H1 (cell line): ENCODE measurements at regions not wholly inside any gene's neighbourhood (a gene's known extent, or its start where the extent isn't known, plus 50 kb on each side); places are given as distances from the start of the nearest gene placed in this dataset.

Source experiments
- CTCF ChIA-PET: fragments of 300-600 bp; sonication (Branson Sonifier 250); formaldehyde crosslinking; loops from one replicate; lab custom pipeline; 2021; ENCODE audit not compliant: partially characterized antibody; lab: Charles Lee
- POLR2A ChIA-PET: fragments of 300-600 bp; sonication (Branson Sonifier 250); formaldehyde crosslinking; loops from one replicate; lab custom pipeline; 2021; ENCODE audit warnings: inconsistent platforms; ENCODE audit not compliant: partially characterized antibody; lab: Charles Lee
- DNase-seq, 2 experiments: peaks; one replicate each; pipeline versions ENCODE4 v3.0.0 to v3.0.0-alpha.2; 2010 to 2022; ENCODE audit warnings: low spot score in 2 of 2, low read depth in 1 of 2, mixed read lengths in 1 of 2
- FAIRE-seq: peaks from 2 replicates; lab custom pipeline; 2011; peaks lifted over from hg19 to GRCh38; lab: Jason Lieb, UNC
- H2AFZ ChIP-seq: 2 replicates; pipeline ENCODE4 v1.8.1; 2012; ENCODE audit warnings: low read length, inconsistent platforms
- H2AK5ac ChIP-seq: 2 replicates; pipeline ENCODE4 v1.6.1; 2013; ENCODE audit warnings: low read depth, low read length
- H2BK120ac ChIP-seq: replicated peaks from 2 replicates; pipeline ENCODE3; 2013; ENCODE audit warnings: low read depth, low read length, inconsistent platforms
- H2BK12ac ChIP-seq: 2 replicates; pipeline ENCODE4 v1.6.1; 2013; ENCODE audit warnings: low read depth, low read length
- H2BK15ac ChIP-seq: 2 replicates; pipeline ENCODE4 v1.6.1; 2013; ENCODE audit warnings: low read length
- H2BK20ac ChIP-seq: 2 replicates; pipeline ENCODE4 v1.6.1; 2013; ENCODE audit warnings: low read length
- H2BK5ac ChIP-seq: 2 replicates; pipeline ENCODE4 v1.6.1; 2013; ENCODE audit warnings: low read depth, low read length
- H3K14ac ChIP-seq: 2 replicates; pipeline ENCODE4 v1.6.1; 2013; ENCODE audit warnings: inconsistent platforms; ENCODE audit not compliant: insufficient read length
- H3K18ac ChIP-seq: 2 replicates; pipeline ENCODE4 v1.6.1; 2013; ENCODE audit warnings: low read length; ENCODE audit errors: extremely low read depth
- H3K23ac ChIP-seq: 2 replicates; pipeline ENCODE4 v1.6.1; 2013; ENCODE audit warnings: inconsistent platforms; ENCODE audit not compliant: insufficient read length
- H3K23me2 ChIP-seq: 2 replicates; pipeline ENCODE4 v1.6.1; 2013; ENCODE audit warnings: low read depth, low read length
- H3K27ac ChIP-seq: 2 replicates; pipeline ENCODE4 v1.6.1; 2011; ENCODE audit warnings: low read depth, low read length, inconsistent platforms
- H3K27me3 ChIP-seq, 4 experiments: replicated peaks in 1 of 4; 1 replicate in 1 of 4; 2 replicates in 3 of 4; pipeline versions ENCODE4 v1.6.1 to v1.8.1; 2011 to 2013; ENCODE audit warnings: low read length in 3 of 4, mild to moderate bottlenecking in 3 of 4, inconsistent platforms in 2 of 4, mixed read lengths in 2 of 4, moderate library complexity in 1 of 4; ENCODE audit not compliant: control insufficient read depth in 3 of 4, insufficient read depth in 3 of 4; ENCODE audit errors: extremely low read depth in 1 of 4
- H3K36me3 ChIP-seq, 4 experiments: 2 replicates each; pipeline versions ENCODE4 v1.6.1 to v1.8.1; 2011 to 2013; ENCODE audit warnings: mild to moderate bottlenecking in 4 of 4, low read length in 3 of 4, moderate library complexity in 2 of 4, control low read depth in 1 of 4, inconsistent platforms in 1 of 4; ENCODE audit not compliant: insufficient read depth in 4 of 4, control insufficient read depth in 2 of 4
- H3K4ac ChIP-seq: replicated peaks from 2 replicates; pipeline ENCODE3; 2013; ENCODE audit warnings: low read length, low read depth, mixed read lengths, inconsistent platforms; ENCODE audit not compliant: insufficient read length
- H3K4me1 ChIP-seq, 4 experiments: replicated peaks in 1 of 4; 1 replicate in 1 of 4; 2 replicates in 3 of 4; pipeline versions ENCODE4 v1.6.1 to v1.8.1; 2011 to 2013; ENCODE audit warnings: low read length in 3 of 4, inconsistent platforms in 2 of 4, mixed read lengths in 1 of 4; ENCODE audit not compliant: insufficient read depth in 4 of 4, control insufficient read depth in 3 of 4
- H3K4me2 ChIP-seq, 2 experiments: 2 replicates each; pipeline versions ENCODE4 v1.6.1 to v1.8.1; 2011 to 2013; ENCODE audit warnings: low read depth in 2 of 2, low read length in 2 of 2, control low read depth in 1 of 2, inconsistent platforms in 1 of 2, mild to moderate bottlenecking in 1 of 2; ENCODE audit not compliant: insufficient read depth in 1 of 2
- H3K4me3 ChIP-seq, 4 experiments: fragments of 200-600, 300-600 bp in 1 of 4; sonication (generic), shearing (Covaris generic), sonication (Bioruptor Twin) in 1 of 4; 2 replicates each; pipeline versions ENCODE4 v1.5.1 to v1.8.1; 2011 to 2016; ENCODE audit warnings: low read length in 4 of 4, low read depth in 3 of 4, control low read depth in 2 of 4, inconsistent platforms in 2 of 4, mild to moderate bottlenecking in 2 of 4, mixed read lengths in 1 of 4, moderate library complexity in 1 of 4; ENCODE audit not compliant: insufficient read depth in 2 of 4; ENCODE audit errors: extremely low read depth in 1 of 4
- H3K56ac ChIP-seq: replicated peaks from 2 replicates; pipeline ENCODE3; 2013; ENCODE audit warnings: low read depth, mild to moderate bottlenecking, mixed read lengths, low read length, inconsistent platforms; ENCODE audit not compliant: insufficient read length
- H3K79me1 ChIP-seq: 2 replicates; pipeline ENCODE4 v1.6.1; 2013; ENCODE audit warnings: low read depth, low read length, control low read depth
- H3K79me2 ChIP-seq, 2 experiments: 2 replicates each; pipeline versions ENCODE4 v1.6.1 to v1.8.1; 2012 to 2013; ENCODE audit warnings: low read length in 2 of 2, mild to moderate bottlenecking in 2 of 2, inconsistent platforms in 1 of 2; ENCODE audit not compliant: insufficient read depth in 2 of 2, control insufficient read depth in 1 of 2
- H3K9ac ChIP-seq, 4 experiments: replicated peaks in 1 of 4; 1 replicate in 1 of 4; 2 replicates in 3 of 4; pipeline versions ENCODE4 v1.6.1 to v1.8.1; 2011 to 2013; ENCODE audit warnings: low read depth in 3 of 4, low read length in 3 of 4, control low read depth in 2 of 4, mild to moderate bottlenecking in 2 of 4, moderate library complexity in 2 of 4, inconsistent platforms in 1 of 4; ENCODE audit errors: extremely low read depth in 1 of 4
- H3K9me3 ChIP-seq, 2 experiments: 2 replicates each; pipeline versions ENCODE4 v1.6.1 to v1.8.1; 2012 to 2013; ENCODE audit warnings: mild to moderate bottlenecking in 2 of 2, moderate library complexity in 2 of 2, control low read depth in 1 of 2, inconsistent platforms in 1 of 2, low read depth in 1 of 2, low read length in 1 of 2, mixed read lengths in 1 of 2; ENCODE audit not compliant: insufficient read depth in 2 of 2
- H4K20me1 ChIP-seq, 2 experiments: replicated peaks in 1 of 2; 2 replicates each; pipeline versions ENCODE3 to v1.8.1; 2011 to 2013; ENCODE audit warnings: inconsistent platforms in 2 of 2, low read length in 2 of 2, mild to moderate bottlenecking in 1 of 2; ENCODE audit not compliant: insufficient read depth in 2 of 2, control insufficient read depth in 1 of 2
- H4K5ac ChIP-seq: 2 replicates; pipeline ENCODE4 v1.6.1; 2013; ENCODE audit warnings: low read length, low read depth, mixed read lengths, inconsistent platforms; ENCODE audit not compliant: insufficient read length
- H4K8ac ChIP-seq: 2 replicates; pipeline ENCODE4 v1.8.0; 2013; ENCODE audit warnings: mild to moderate bottlenecking, moderate library complexity, low read length, inconsistent platforms; ENCODE audit not compliant: insufficient read depth; ENCODE audit errors: extremely low read depth
- H4K91ac ChIP-seq: replicated peaks from 2 replicates; pipeline ENCODE3; 2013; ENCODE audit warnings: low read length, mixed read lengths, inconsistent platforms; ENCODE audit not compliant: insufficient read length
- ASH2L ChIP-seq: fragments of 200-600, 300-600 bp; sonication (generic); IDR thresholded peaks from one replicate; pipeline ENCODE4 v1.7.1; 2017; ENCODE audit warnings: low read length
- CTBP2 ChIP-seq: IDR thresholded peaks from 2 replicates; pipeline ENCODE4 v1.7.0; 2011; ENCODE audit warnings: borderline replicate concordance, mild to moderate bottlenecking, moderate library complexity, mixed read lengths, low read length; ENCODE audit not compliant: insufficient read depth, insufficient read length
- GABPA ChIP-seq: IDR thresholded peaks from 2 replicates; pipeline ENCODE4 v1.6.1; 2011; ENCODE audit warnings: mild to moderate bottlenecking, low read length, moderate library complexity, borderline replicate concordance; ENCODE audit not compliant: insufficient read depth
- HDAC6 ChIP-seq: IDR thresholded peaks from one replicate; pipeline ENCODE4 v1.7.1; 2012; ENCODE audit warnings: low read depth, mild to moderate bottlenecking, inconsistent platforms, low read length, moderate library complexity
- MAFK ChIP-seq: IDR thresholded peaks from 2 replicates; pipeline ENCODE4 v1.6.1; 2012; ENCODE audit warnings: low read depth, mild to moderate bottlenecking, improper control_type of control experiment, low read length
- NRF1 ChIP-seq: IDR thresholded peaks from 2 replicates; pipeline ENCODE4 v1.6.1; 2011; ENCODE audit warnings: mild to moderate bottlenecking, low read depth, low read length, improper control_type of control experiment
- SIN3A ChIP-seq, 2 experiments: IDR thresholded peaks in 1 of 2; conservative IDR thresholded peaks in 1 of 2; 2 replicates each; pipeline ENCODE4 v1.6.1; 2011 to 2012; ENCODE audit warnings: low read length in 2 of 2, improper control_type of control experiment in 1 of 2, low read depth in 1 of 2, mild to moderate bottlenecking in 1 of 2
- SP1 ChIP-seq: IDR thresholded peaks from 2 replicates; pipeline ENCODE4 v1.6.1; 2011; ENCODE audit warnings: low read depth, low read length
- SP4 ChIP-seq: IDR thresholded peaks from 2 replicates; pipeline ENCODE4 v1.6.1; 2012; ENCODE audit warnings: low read length, inconsistent platforms
- SUZ12 ChIP-seq: fragments of 200-600 bp; sonication (generic); IDR thresholded peaks from 2 replicates; pipeline ENCODE4 v1.6.1; 2012; ENCODE audit warnings: mild to moderate bottlenecking, inconsistent platforms, low read length, moderate library complexity, mixed read lengths
- TAF1 ChIP-seq: IDR thresholded peaks from 2 replicates; pipeline ENCODE4 v1.6.1; 2011; ENCODE audit warnings: mild to moderate bottlenecking, low read depth, low read length
- TAF7 ChIP-seq: optimal IDR thresholded peaks from 2 replicates; pipeline ENCODE3; 2011; ENCODE audit warnings: low read depth, mild to moderate bottlenecking, inconsistent platforms, low read length, moderate library complexity, borderline replicate concordance
- WGBS, 2 experiments: shearing (Covaris generic) in 1 of 2; methylation state at CpG; one replicate each; pipeline versions ENCODE4 v1.1.6 to v1.1.7; 2013 to 2015; ENCODE audit warnings: low lambda C conversion rate in 2 of 2, mixed read lengths in 2 of 2, inconsistent platforms in 1 of 2, low coverage in 1 of 2, missing lambda C conversion rate in 1 of 2; ENCODE audit not compliant: insufficient replicate concordance in 2 of 2, insufficient coverage in 1 of 2, insufficient read length in 1 of 2; ENCODE audit errors: extremely low coverage in 1 of 2, missing lambda C conversion rate in 1 of 2; 5-methylcytosine and 5-hydroxymethylcytosine counted together
- TF ChIP-seq, protein P1 (sequence below): IDR thresholded peaks from 2 replicates; pipeline ENCODE4 v1.6.1; 2011; ENCODE audit warnings: low read depth, mild to moderate bottlenecking, low read length; ENCODE audit not compliant: insufficient read depth

DNA sequence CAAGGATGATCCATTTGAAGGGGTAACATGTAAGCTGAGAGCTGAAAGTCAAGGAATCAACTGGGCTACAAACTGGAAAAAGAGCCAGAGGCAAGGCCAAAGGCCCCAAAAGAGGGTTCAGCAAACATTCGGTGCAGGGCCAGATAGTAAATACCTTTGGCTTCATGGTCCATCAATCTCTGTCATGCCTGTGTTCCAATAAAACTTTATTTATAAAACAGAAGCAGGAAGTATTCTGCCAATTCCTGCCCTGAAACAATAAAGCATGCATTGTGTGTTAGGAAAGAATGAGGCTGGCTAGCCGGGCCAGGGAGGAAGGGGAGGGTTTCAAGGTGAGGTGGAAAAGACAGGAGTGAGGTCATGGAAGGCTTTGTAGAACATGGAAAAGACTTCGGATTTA lies 107.1 kb downstream of the LBH start:
- Histone ChIP-seq H2BK12ac (no peak overlapping the region), H3K9ac (no peak overlapping the region), H3K27me3 (no peaks in the 10 kb centered on the region), H4K8ac (no peak overlapping the region), H3K4me1 (peaks cover 0 to 3% (median 0%) of the 10 kb centered on the region in 4 experiments; a peak in 2 of 7 replicates), H3K79me2 (no peaks in the 10 kb centered on the region), H3K14ac (no peak overlapping the region), H2BK20ac (no peak overlapping the region), H3K36me3 (no peaks in the 10 kb centered on the region), H2AFZ (no peak overlapping the region), H4K20me1 (no peaks in the 10 kb centered on the region), H2AK5ac (no peak overlapping the region), H3K4me2 (no peak overlapping the region), H3K79me1 (no peaks in the 10 kb centered on the region), H3K9me3 (peaks cover 3 to 10% of the 10 kb centered on the region in 2 experiments; a peak in 2 of 4 replicates), H3K4me3 (no peak overlapping the region), H4K91ac (no peak overlapping the region), H2BK5ac (no peak overlapping the region), H3K18ac (no peak overlapping the region), H2BK120ac (no peak overlapping the region), H2BK15ac (no peak overlapping the region), H3K23me2 (no peaks in the 10 kb centered on the region), H3K56ac (no peak overlapping the region), H3K27ac (no peak overlapping the region), H4K5ac (no peak overlapping the region), H3K4ac (no peak overlapping the region), H3K23ac (no peak overlapping the region)
- CTCF ChIA-PET = interaction anchor here (0.6 to 5.0 kb wide), 3 partner anchors 99 to 368 kb away, joined by 3 to 21 read pairs (median 4); no protein-coding TSS in a partner anchor
- DNase-seq (no peak), FAIRE-seq (no peak)
- WGBS, 2 experiments = 81% methylated on average over 3 of the region's 3 CpGs; no CpG with 5 or more reads in 1 of the 2 experiments
- TF ChIP-seq SIN3A (conservative IDR thresholded peaks at IDR 0.05 in 1 of 2, IDR thresholded peaks at IDR 0.05 in 1 of 2; ENCODE audit: low read depth in 1 of 2, low read length in 2 of 2) (no peak), NRF1 (no peak), SP4 (no peak), SUZ12 (no peak), CTBP2 (no peak), SP1 (no peak), HDAC6 (no peak), TAF7 (no peak), ASH2L (no peak), GABPA (no peak), TAF1 (no peak), MAFK (no peak)
- TF ChIP-seq, protein P1, sequence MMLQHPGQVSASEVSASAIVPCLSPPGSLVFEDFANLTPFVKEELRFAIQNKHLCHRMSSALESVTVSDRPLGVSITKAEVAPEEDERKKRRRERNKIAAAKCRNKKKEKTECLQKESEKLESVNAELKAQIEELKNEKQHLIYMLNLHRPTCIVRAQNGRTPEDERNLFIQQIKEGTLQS = no peak
- POLR2A ChIA-PET = no interaction called here
